UCSD-AML1 (cell line): ENCODE measurements at regions not wholly inside any gene's neighbourhood (a gene's known extent, or its start where the extent isn't known, plus 50 kb on each side); places are given as distances from the start of the nearest gene placed in this dataset.
"Not testable (repeated sequence)": the region's sequence is repeated elsewhere in the genome, so short reads cannot be mapped to it uniquely, and the experiment has no call there.

Experiments
- DNase-seq: peaks from one replicate; lab custom pipeline; 2025; ENCODE audit not compliant: unreplicated experiment; lab: John Stamatoyannopoulos, UW

- DNase-seq = no peak
Observed at GRCh38 chr2:129011466-129012061, 692.9 kb upstream of the HS6ST1 start.

- no peak for DNase-seq
Observed at GRCh38 chr2:129014432-129014831, 695.8 kb upstream of the HS6ST1 start.

- DNase-seq = no peak
Observed at GRCh38 chr2:129015397-129016285, 697.0 kb upstream of the HS6ST1 start.

GRCh38 chr2:129016972-129017371, 698.3 kb upstream of the HS6ST1 start:
- no peak for DNase-seq

- no peak for DNase-seq
Observed at GRCh38 chr2:129024796-129025195, 706.1 kb upstream of the HS6ST1 start.

GRCh38 chr2:129035992-129036391, 717.3 kb upstream of the HS6ST1 start:
- no peak for DNase-seq

- DNase-seq = not testable (repeated sequence)
Observed at GRCh38 chr2:129043677-129044076, 725.0 kb upstream of the HS6ST1 start.

GRCh38 chr2:129046475-129046874, 727.8 kb upstream of the HS6ST1 start:
- DNase-seq = not testable (repeated sequence)

- DNase-seq = no peak
Observed at GRCh38 chr2:129050101-129050500, 731.4 kb upstream of the HS6ST1 start.

GRCh38 chr2:129055242-129055641, 736.6 kb upstream of the HS6ST1 start:
- DNase-seq = no peak

GRCh38 chr2:129055824-129056223, 737.2 kb upstream of the HS6ST1 start:
- no peak for DNase-seq

GRCh38 chr2:129056309-129056958, 737.8 kb upstream of the HS6ST1 start:
- DNase-seq = no peak

GRCh38 chr2:129056959-129057317, 738.3 kb upstream of the HS6ST1 start:
- DNase-seq = no peak

GRCh38 chr2:129058981-129059380, 740.3 kb upstream of the HS6ST1 start:
- DNase-seq = no peak

GRCh38 chr2:129059476-129059875, 740.8 kb upstream of the HS6ST1 start:
- DNase-seq = no peak

GRCh38 chr2:129061069-129061768, 742.6 kb upstream of the HS6ST1 start:
- no peak for DNase-seq

- no peak for DNase-seq
Observed at GRCh38 chr2:129061769-129062121, 743.1 kb upstream of the HS6ST1 start.

- DNase-seq = no peak
Observed at GRCh38 chr2:129062146-129062912, 743.7 kb upstream of the HS6ST1 start.

GRCh38 chr2:129067070-129067469, 748.4 kb upstream of the HS6ST1 start:
- no peak for DNase-seq

GRCh38 chr2:129067953-129068352, 749.3 kb upstream of the HS6ST1 start:
- no peak for DNase-seq

GRCh38 chr2:129068543-129068942, 749.9 kb upstream of the HS6ST1 start:
- DNase-seq = no peak
